Embryonic facial prominence (tissue), 1 donor: ENCODE measurements at regions not wholly inside any gene's neighbourhood (a gene's known extent, or its start where the extent isn't known, plus 50 kb on each side); places are given as distances from the start of the nearest gene placed in this dataset.

Source experiments
- DNase-seq: peaks from one replicate; pipeline ENCODE4 v3.0.0-alpha.2; 2016; ENCODE audit errors: extremely low spot score

DNA sequence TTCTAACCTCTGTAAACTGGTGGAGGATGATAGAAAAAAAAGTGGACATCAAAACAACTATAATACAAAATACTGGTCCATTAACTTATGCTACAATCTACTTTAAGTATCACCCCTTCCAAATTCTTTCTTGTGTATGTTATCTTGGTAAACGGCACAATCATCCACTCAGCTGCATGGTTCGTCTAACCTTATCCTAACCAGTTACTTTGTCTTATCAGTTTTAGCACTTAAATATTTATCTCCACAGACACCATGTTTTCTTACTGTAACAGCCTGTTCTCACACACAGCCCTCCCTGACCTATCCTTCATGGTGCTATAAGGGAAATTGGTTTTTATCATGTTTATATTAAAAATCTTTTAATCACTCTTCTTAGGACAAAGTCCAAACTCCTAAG lies 157.2 kb downstream of the PTGER3 start:
- DNase-seq: no peak

DNA sequence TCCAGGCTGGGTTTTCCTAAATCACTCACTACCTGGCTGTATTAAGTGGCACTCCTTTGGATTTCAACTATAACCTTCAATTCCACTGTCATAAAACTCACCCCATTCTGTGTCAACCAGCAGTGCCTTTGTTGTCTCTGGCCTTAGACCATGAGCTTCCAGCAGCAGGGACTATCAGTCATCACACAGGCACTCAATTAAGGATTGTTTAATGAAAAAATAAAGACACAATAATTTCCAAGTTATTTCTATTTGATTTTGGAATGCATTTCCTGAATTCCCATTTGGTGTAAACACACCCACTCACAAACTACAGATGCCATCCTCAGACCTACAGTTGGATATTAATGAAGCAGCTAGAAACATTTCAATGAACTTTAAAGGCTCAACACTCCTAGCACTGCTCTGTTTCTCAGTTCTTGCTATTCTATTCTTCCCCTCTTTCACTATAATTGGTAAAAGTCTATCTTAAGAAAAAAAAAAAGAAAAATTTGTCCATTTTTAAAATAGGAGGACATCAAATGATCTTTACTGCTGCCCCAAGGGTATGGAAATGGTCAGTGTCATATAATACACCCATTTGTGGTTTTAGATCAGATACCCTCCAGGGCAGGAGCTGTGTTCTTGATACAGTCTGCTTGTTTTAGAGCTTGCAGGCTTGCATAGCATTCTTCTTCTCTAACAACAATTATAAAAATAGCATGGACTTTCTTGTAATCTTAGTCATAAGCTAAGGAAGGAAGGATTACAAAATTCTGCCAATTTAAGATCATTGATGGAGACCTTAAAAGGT lies 156.4 kb downstream of the PTGER3 start:
- DNase-seq: no peak

DNA sequence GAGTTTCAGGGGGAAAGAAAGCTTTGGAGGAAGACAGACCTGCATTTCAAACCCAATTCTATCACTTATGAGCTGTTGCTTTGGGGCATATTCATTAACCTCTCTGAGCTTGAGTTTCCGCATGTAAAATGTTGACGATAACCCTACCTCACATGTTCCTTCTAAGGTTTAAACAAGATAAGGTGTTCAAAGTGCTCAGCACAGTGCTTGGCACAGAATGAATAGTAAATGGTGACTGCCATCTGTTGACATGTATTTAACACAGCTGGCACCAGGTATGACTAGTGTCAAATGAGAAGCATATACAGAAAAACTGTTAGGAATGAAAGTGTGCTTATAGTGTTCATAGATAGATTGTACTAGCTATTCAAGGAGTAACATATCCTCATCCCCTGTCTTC lies 155.5 kb downstream of the PTGER3 start:
- no peak for DNase-seq

DNA sequence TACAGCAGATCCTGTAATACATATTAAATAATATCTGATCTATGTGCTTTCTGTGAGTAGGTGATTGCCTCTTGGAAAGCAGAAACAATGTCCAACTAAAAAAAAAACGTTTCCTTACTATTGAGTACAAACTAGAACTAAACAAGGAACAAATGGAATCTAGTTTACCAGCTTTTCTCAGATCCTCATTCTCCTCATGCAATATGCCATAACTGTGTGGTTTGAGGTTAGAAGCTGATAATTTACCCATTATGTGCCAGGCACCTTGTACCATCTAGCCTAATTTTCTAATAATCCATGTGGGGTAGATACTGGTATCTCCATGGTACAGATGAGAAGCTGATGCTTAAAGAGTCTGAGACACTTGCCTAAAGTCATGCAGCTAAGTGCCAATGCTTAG lies 154.7 kb downstream of the PTGER3 start:
- no peak for DNase-seq

DNA sequence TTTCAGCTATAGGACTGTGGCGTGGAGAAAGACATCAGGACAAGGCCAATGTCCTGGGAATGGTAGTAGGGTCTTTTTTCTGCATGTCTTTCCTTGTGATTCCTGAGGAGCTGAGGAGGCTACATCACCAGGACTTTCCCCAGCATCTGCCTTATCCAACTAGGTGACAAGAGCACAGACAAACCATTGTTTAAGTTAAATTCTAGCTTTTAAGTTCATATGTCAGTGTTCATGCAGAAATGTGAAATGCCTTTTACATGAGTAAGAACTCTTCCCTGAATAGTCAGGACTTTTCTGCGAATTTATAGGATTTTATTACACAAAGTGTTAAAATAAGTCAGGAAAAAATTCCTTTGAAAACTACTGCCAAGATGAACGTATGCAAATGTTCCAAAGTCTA lies 154.2 kb downstream of the PTGER3 start:
- DNase-seq: no peak

DNA sequence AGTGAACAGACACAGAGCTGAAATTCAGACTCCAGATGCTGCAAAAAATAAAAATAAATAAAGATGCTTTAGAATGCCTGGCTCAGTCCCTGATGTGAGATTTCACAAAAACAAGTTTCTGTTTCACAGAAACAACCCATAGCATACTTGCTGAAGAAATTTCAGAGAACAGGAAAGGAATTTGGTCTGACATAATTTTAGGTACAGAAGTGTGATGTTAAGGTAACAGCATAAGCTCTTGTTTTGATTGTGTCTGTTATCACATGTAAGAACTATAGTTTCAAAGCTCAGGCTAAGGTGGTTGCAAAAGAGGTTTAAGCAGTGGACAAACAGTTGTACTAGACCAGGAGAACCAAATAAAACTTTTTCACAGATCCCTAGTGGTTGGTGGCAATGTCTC lies 152.1 kb downstream of the PTGER3 start:
- no peak for DNase-seq

DNA sequence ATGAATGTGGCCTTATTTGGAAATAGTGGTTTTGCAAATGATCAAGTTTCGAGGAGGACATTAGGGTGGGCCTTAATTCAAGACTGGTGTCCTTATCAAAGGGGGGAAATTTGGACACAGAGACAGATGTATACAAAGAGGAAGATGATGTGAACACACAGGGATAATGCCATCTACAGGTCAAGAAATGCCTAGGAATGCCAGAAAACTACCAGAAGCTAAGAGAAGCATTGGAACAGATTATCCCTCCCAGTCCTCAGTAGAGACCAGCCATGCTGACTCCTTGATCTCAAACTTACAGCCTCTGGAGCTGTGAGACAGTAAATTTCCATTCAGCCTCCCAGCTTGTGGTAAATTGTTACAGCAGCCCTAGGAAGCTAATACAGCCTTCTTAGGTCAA lies 151.4 kb downstream of the PTGER3 start:
- DNase-seq: no peak

DNA sequence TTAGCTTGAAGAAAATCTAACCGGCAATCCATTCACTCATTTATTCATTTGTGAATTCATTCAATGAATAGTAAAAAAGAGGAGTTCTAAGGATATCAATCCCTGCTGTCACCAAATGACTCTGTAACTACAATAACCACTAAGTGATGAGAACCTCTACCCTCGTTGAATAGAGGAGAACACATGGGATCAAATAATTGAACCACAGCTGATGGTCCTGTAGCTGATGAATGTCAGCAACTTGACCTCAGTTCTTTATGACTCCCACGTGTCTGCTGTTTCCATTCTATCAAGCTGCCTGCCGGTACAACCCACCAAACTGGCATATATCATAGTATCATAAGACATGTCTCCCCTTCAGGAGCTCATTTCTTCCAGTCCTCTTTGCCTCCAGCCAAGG lies 150.3 kb downstream of the PTGER3 start:
- DNase-seq: no peak

DNA sequence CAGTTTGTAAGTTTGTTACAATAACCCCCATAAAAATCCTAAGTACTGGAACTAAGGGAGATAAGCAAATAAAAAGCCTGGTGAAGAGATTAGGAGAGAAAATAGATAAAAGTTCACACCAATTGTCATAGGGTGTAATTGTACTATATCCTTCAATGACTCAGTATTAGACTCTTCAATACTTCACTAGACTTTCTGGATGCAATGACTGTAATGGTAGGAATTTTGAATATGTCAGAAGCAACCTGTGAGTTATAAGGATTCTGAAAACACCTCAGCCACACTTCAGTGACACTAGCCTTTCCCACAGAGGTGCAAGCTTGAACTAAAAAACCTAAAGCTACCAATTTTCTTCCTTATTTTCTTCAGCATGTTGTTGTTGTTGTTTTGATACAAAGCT lies 147.9 kb downstream of the PTGER3 start:
- DNase-seq: no peak

DNA sequence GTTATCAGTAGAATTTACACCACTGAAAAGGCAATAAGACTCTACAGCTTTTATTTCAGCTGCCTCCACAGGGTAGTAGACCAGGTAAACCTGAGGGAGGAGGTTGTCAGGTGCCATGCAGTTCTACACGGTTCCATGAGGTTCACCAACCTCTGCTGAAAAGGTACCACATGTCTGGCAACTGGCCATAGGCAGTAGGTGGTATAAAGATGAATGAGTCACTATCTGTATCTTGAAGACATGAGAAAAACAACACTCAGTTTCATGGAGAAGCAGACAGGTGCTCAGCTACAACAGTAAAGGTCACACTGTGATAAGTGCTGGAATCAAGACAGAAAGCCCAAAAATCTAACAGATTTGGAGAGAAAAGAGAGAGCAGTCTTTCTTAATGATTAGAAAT lies 145.4 kb downstream of the PTGER3 start:
- no peak for DNase-seq

DNA sequence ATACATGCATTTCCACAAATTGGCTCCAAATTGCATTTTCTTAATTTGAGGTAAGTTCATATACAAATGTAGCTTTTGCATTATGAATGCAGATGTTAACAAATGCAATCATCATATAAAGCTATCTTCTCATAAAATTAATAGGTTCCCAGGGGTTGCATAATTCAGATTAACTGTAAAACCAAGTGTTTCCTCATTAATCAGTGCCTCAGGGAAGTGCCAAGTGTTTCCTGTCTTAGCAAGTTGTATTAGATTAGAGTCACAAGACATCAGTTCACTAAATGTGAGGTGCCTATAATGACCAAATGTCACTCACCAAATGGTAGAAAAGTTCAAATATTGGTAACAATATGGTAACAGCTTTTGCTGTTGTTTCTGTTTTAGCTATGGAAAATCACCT lies 140.8 kb downstream of the PTGER3 start:
- no peak for DNase-seq

DNA sequence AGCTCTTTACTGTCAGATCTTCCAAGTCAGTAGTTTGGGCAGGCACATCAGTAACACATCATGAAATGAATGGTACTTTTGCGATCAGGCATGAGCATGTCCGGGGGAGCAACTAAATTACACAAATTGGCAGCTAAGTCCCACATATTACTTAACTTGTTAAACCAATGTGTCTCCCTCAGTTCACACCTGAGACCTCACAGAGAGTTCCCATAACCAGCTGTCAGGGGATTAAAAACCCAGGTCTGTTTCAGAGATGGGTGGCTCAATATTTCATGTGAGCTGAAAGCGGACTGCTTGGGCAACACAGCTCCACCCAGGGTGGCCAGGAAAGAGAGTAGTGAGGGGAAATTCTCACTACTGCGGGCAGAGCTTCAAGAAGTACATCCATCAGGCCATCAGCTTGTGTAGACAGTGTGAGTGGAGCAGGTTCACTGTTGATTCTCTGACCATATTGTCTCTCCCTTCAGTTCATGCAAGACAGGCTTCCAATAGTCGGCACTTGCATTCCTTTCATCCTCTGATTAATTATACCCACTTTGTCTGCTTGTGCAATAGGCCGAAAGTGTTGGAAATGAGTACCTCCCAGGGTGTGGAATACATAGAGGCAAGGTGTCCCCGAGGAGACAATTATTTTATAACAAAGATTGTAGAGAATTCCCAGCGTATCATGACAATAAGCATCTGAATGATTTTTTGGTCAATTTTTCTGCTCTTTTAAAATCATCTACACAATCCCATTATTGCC lies 139.9 kb downstream of the PTGER3 start:
- DNase-seq: no peak

DNA sequence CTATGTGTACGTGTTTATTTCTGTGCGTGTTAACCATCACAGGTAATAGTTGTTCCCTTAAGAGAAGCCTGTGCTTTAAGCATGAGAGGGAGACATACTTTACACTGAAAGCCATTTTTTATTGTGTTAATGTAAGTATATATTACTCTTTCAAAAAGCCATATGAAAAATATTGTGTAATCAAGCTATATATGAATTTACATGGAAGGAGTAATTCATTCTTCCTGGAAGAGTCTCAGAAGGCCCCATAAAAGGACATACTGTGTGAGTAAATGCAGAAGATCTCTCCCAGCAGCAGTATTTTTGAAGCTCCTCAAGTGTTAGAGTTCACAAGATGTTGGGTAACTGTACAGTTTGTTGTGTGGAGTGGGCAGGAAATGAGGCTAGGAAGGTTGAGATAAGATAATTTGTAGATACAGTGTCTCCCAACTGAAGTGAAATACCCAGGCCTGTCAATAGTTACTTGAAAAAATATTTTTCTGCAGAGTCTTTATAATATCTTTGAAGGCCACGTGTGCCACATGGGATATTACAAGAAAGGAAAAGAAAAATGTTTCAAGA lies 138.3 kb downstream of the PTGER3 start:
- no peak for DNase-seq

DNA sequence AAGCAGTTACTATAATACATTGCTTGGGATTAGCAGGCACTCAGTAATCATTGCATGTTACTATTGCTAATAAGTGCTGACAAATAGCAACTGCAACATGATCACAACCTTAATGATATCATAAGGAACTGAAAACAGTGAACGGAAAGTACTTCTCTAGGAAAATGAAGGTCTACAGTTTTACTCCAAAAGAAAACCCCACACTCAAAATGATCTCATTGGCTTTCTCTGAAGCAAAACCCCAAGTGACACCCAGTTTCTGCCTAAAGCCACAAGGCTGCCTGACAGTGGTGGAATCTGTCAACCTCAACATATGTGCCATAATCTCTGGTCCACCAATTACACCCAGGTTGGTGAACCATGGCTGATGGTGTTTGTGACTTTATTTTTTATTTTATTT lies 137.6 kb downstream of the PTGER3 start:
- no peak for DNase-seq

DNA sequence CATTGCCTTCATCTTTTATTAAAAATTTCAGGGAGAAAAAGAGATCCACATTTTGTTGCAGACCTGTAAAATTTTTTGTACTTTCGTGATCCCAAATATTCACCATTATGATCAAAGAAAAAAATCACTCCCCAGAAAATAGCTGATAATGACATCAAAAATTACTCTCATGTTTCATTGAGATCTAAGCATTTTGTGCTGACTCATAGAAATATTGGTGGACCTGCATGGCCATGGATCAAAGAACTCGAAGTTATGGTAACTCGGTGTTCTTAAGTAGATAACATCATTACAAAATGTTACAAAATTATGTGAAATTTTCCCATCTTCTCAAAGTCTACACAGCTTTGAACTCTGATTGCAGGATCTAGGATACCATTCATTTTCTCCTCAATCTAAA lies 135.8 kb downstream of the PTGER3 start:
- no peak for DNase-seq

DNA sequence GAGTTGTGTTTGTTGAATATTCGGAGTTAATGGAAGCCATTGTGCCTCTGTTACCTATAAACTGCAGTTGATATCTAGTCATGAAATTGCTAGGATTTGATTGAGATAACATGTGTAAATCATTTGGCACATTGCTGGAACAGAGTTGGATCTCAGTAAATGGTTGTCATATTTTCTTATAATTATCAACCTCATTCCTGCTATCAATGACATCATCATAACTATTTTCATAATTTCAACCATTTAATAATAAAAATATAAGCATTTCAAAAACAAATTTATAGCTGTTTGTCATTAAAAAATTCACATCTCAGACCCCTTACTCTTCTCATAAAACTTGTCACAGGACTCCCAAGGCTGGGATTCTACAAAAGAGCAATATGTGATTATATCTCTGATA lies 133.4 kb downstream of the PTGER3 start:
- no peak for DNase-seq

DNA sequence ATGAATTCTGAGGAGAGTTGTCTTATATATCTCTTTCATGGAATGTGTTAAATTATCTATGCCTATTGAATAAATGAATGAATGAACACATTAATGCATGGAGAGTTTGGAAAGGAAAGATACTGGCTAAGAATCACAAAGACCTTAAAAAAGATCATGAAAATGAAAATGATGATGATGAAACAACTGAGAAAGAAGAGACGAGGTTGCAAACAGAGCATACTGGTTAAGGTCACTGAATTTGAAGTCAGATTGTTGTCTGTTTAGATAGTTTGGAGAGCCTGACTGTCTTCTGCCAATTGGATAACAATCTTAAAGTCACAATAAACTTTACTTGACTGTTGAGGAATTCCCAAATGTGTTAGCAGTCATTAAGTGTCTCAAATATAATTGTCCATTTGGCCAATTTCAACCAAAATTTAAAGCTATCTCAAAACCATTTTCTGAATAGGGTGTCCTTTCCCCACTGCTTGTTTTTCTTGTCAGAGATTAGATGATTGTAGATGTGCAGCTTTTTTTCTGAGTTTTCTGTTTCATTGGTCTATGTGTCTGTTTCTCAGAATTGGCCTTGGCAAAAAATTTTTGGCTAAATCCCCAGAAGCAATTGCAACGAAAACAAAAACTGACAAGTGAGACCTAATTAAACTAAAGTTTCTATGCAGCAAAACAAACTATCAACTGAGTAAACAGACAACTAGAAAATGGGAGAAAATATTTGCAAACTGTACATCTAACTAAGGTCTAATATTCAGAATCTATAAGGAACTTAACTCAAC lies 132.2 kb downstream of the PTGER3 start:
- DNase-seq: no peak

DNA sequence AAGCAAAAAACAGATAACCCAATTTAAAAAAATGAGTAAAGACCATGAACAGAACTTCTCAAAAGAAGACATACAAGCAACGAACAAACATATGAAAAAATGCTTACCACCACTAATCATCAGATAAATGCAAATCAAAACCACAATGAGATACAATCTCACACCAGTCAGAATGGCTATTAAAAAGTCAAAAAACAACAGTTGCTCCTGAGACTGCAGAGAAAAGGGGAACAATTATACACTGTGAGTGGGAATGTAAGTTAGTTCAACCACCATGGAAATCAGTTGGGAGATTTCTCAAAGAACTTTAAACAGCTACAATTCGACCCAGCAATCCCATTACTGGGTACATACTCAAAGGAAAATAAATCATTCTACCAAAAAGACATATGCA lies 131.6 kb downstream of the PTGER3 start:
- DNase-seq: no peak

DNA sequence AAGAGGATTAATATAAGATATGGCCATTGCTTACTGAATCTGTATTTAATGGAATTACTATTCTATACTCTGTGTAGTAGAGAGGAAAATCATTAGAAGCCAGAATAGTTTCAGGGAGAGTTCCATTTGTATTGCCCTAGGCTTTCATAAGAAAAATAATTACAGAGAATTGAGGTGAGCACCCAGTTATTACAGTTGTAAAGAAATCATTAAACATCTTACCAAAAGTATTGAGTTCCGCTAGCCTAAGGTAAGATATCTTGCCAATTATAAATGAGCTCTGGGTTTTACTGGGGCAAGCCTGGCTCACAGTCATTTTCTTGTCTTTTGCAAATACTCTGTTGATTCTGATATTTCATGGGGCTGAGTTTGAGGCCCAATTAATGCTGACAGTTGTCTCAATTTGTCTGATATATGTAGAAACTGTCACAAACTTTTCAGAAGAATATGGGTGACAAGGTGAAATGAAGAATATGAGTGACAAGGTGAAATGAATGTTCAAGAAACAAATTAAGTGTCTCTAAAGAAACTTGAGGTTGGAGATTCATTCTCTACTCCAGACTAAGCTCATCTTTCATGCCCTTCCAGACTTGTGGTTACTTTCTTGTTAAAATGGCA lies 127.8 kb downstream of the PTGER3 start:
- no peak for DNase-seq
